Endothelial cell of umbilical vein (primary cell): ENCODE measurements at regions not wholly inside any gene's neighbourhood (a gene's known extent, or its start where the extent isn't known, plus 50 kb on each side); places are given as distances from the start of the nearest gene placed in this dataset.

Source experiments
- BruUV-seq: library from RNA; stranded (reverse); fragments of 400-500 nt; replicated peaks from 2 replicates; lab custom pipeline; 2021; lab: Mats Ljungman, UMichigan
- CTCF ChIA-PET: fragments of 300-600, 350-600 bp; sonication (Branson Sonifier 250); formaldehyde crosslinking; loops from one replicate; lab custom pipeline; 2021; ENCODE audit warnings: antibody characterized with exemption, inconsistent platforms; lab: Charles Lee
- POLR2A ChIA-PET: fragments of 300-600, 350-600 bp; sonication (Branson Sonifier 250); formaldehyde crosslinking; loops from one replicate; lab custom pipeline; 2021; ENCODE audit warnings: antibody characterized with exemption, inconsistent platforms; lab: Charles Lee
- DNase-seq: peaks from one replicate; pipeline ENCODE4 v3.0.0-alpha.2; 2011; ENCODE audit warnings: low read depth, low spot score
- FAIRE-seq: peaks from 2 replicates; lab custom pipeline; 2011; peaks lifted over from hg19 to GRCh38; lab: Jason Lieb, UNC
- H2AFZ ChIP-seq: 2 replicates; pipeline ENCODE4 v1.6.0; 2012; ENCODE audit warnings: low read depth, low read length, control low read depth, inconsistent platforms
- H3K27ac ChIP-seq: 2 replicates; pipeline ENCODE4 v1.5.1; 2011; ENCODE audit warnings: low read depth, mild to moderate bottlenecking, control low read depth, low read length, moderate library complexity; ENCODE audit not compliant: insufficient read depth
- H3K27me3 ChIP-seq, 2 experiments: 2 replicates each; pipeline versions ENCODE4 v1.6.0 to v1.6.1; 2011; ENCODE audit warnings: low read length in 2 of 2, mixed read lengths in 1 of 2; ENCODE audit not compliant: control insufficient read depth in 2 of 2, insufficient read depth in 2 of 2
- H3K36me3 ChIP-seq, 2 experiments: 2 replicates in 1 of 2; 3 replicates in 1 of 2; pipeline ENCODE4 v1.5.1; 2011; ENCODE audit warnings: low read length in 2 of 2, mild to moderate bottlenecking in 1 of 2, moderate library complexity in 1 of 2; ENCODE audit not compliant: control insufficient read depth in 2 of 2, insufficient read depth in 2 of 2; ENCODE audit errors: extremely low read depth in 1 of 2
- H3K4me1 ChIP-seq: 3 replicates; pipeline ENCODE4 v1.5.1; 2011; ENCODE audit warnings: mild to moderate bottlenecking, low read length; ENCODE audit not compliant: control insufficient read depth, insufficient read depth; ENCODE audit errors: extremely low read depth
- H3K4me2 ChIP-seq: 2 replicates; pipeline ENCODE4 v1.6.1; 2011; ENCODE audit warnings: low read length, control low read depth, mixed read lengths; ENCODE audit not compliant: insufficient read depth
- H3K4me3 ChIP-seq, 3 experiments: fragments of 200-600 bp in 1 of 3; sonication (generic), shearing (Covaris generic) in 1 of 3; replicated peaks in 1 of 3; 2 replicates each; pipeline ENCODE4 v1.5.1; 2011 to 2016; ENCODE audit warnings: control low read depth in 3 of 3, low read length in 3 of 3, mild to moderate bottlenecking in 2 of 3, inconsistent platforms in 1 of 3, low read depth in 1 of 3, moderate library complexity in 1 of 3; ENCODE audit not compliant: insufficient read depth in 1 of 3
- H3K79me2 ChIP-seq: 2 replicates; pipeline ENCODE4 v1.6.0; 2012; ENCODE audit warnings: low read length, inconsistent platforms; ENCODE audit not compliant: control insufficient read depth, insufficient read depth
- H3K9ac ChIP-seq: replicated peaks from 2 replicates; pipeline ENCODE3; 2011; ENCODE audit warnings: low read length, control low read depth; ENCODE audit not compliant: insufficient read depth; ENCODE audit errors: extremely low read depth
- H3K9me1 ChIP-seq: replicated peaks from 3 replicates; pipeline ENCODE4 v1.6.0; 2011; ENCODE audit warnings: mild to moderate bottlenecking, low read length; ENCODE audit not compliant: control insufficient read depth, insufficient read depth; ENCODE audit errors: extremely low read depth
- H3K9me3 ChIP-seq: replicated peaks from 2 replicates; pipeline ENCODE4 v1.5.1; 2012; ENCODE audit warnings: low read length, inconsistent platforms; ENCODE audit not compliant: control insufficient read depth, insufficient read depth
- H4K20me1 ChIP-seq: replicated peaks from 2 replicates; pipeline ENCODE3; 2011; ENCODE audit warnings: mild to moderate bottlenecking, low read length; ENCODE audit not compliant: control insufficient read depth, insufficient read depth; ENCODE audit errors: extremely low read depth
- CTCF ChIP-seq, 2 donors: IDR thresholded peaks; 1 replicate in 1 of 2; 2 replicates in 1 of 2; pipeline ENCODE4 v1.5.1; 2011; ENCODE audit warnings: low read length in 2 of 2, mild to moderate bottlenecking in 2 of 2, moderate library complexity in 2 of 2, control low read depth in 1 of 2, inconsistent platforms in 1 of 2, low read depth in 1 of 2; ENCODE audit not compliant: insufficient read depth in 1 of 2; ENCODE audit errors: extremely low read depth in 1 of 2
- EZH2 ChIP-seq: IDR thresholded peaks from 2 replicates; pipeline ENCODE4 v1.6.1; 2012; ENCODE audit warnings: borderline replicate concordance, low read depth, mild to moderate bottlenecking, moderate library complexity, low read length, inconsistent platforms; ENCODE audit not compliant: severe bottlenecking
- FOS ChIP-seq: IDR thresholded peaks from 2 replicates; pipeline ENCODE4 v1.6.1; 2011; ENCODE audit warnings: mild to moderate bottlenecking, low read length, moderate library complexity, borderline replicate concordance; ENCODE audit not compliant: insufficient read depth
- GATA2 ChIP-seq: IDR thresholded peaks from 2 replicates; pipeline ENCODE4 v1.7.0; 2011; ENCODE audit warnings: low read depth, mild to moderate bottlenecking, moderate library complexity, mixed read lengths, low read length; ENCODE audit not compliant: insufficient read length, insufficient read depth
- JUN ChIP-seq: IDR thresholded peaks from 2 replicates; pipeline ENCODE4 v1.6.1; 2011; ENCODE audit warnings: borderline replicate concordance, low read depth; ENCODE audit not compliant: insufficient read length, insufficient read depth
- MAX ChIP-seq: IDR thresholded peaks from 2 replicates; pipeline ENCODE4 v1.6.1; 2011; ENCODE audit not compliant: insufficient read depth, insufficient read length
- MYC ChIP-seq: IDR thresholded peaks from one replicate; pipeline ENCODE4 v1.6.1; 2011; ENCODE audit warnings: mild to moderate bottlenecking, low read depth, low read length
- POLR2A ChIP-seq: IDR thresholded peaks from 2 replicates; pipeline ENCODE4 v1.6.1; 2012; ENCODE audit warnings: low read depth, mild to moderate bottlenecking, control low read depth, low read length
- POLR2AphosphoS5 ChIP-seq: IDR thresholded peaks from 2 replicates; pipeline ENCODE4 v1.6.1; 2012; ENCODE audit warnings: low read depth, mild to moderate bottlenecking, control low read depth, low read length, moderate library complexity; ENCODE audit not compliant: insufficient read depth
- dilution Hi-C: fragments of 300-500 bp; cut with MboI; formaldehyde crosslinking; loops from one replicate; pipeline ENCODE4 v1.15.0; 2019; ENCODE audit warnings: low sequenced_read_pairs; ENCODE audit not compliant: extremely low pct_ligation_motif_present
- intact Hi-C: fragments of 100-400 bp; cut with micrococcal nuclease; formaldehyde crosslinking; loops from one replicate; pipeline ENCODE4 v1.10.0; 2022

- BruUV-seq: no TSS peak
Observed at GRCh38 chr1:8112611-8113261, 86.6 kb upstream of the ERRFI1 start.

More at GRCh38 chr1:8112611-8113261, 86.6 kb upstream of the ERRFI1 start:
- no peak for DNase-seq
- no peaks in the 10 kb centered on the region for H3K36me3 ChIP-seq
- H3K9me1 ChIP-seq: no peaks in the 10 kb centered on the region
- dilution Hi-C loops: no loop called here
- H3K4me2 ChIP-seq: no peak overlapping the region
- H3K9ac ChIP-seq: no peak overlapping the region
- TF ChIP-seq JUN (no peak), EZH2 (no peak), MYC (no peak), MAX (no peak), CTCF (IDR thresholded peaks at IDR 0.05; ENCODE audit: extremely low read depth in 1 of 2, insufficient read depth in 1 of 2, low read depth in 1 of 2, low read length in 2 of 2) (no peak), FOS (no peak), GATA2 (no peak), POLR2AphosphoS5 (no peak), POLR2A (no peak)
- no peak overlapping the region for H3K4me3 ChIP-seq
- H3K27me3 ChIP-seq: no peaks in the 10 kb centered on the region
- no peaks in the 10 kb centered on the region for H3K79me2 ChIP-seq
- intact Hi-C loops: no loop called here
- ChIA-PET CTCF (interaction anchor here (1.2 to 1.9 kb wide), 4 partner anchors 9 to 202 kb away, joined by 3 to 9 read pairs (median 4); no protein-coding TSS in a partner anchor), POLR2A (no interaction called here)
- no peak overlapping the region for H3K27ac ChIP-seq
- no peak for FAIRE-seq
- H3K4me1 ChIP-seq: peaks cover 12% of the 10 kb centered on the region
- H2AFZ ChIP-seq: no peak overlapping the region
- no peaks in the 10 kb centered on the region for H3K9me3 ChIP-seq
- H4K20me1 ChIP-seq: no peaks in the 10 kb centered on the region
